ENCODE measurements at regions not wholly inside any gene's neighbourhood (a gene's known extent, or its start where the extent isn't known, plus 50 kb on each side); places are given as distances from the start of the nearest gene placed in this dataset.

- H3K4me3 ChIP-seq (ENCODE audit: low read depth, poor library complexity, severe bottlenecking), result no peak overlapping the region
- TF ChIP-seq CTCF (IDR thresholded peaks at IDR 0.05) (no peak), POLR2A (IDR thresholded peaks at IDR 0.05) (no peak)
- 53 to 60% methylated on average over 7 of the region's 7 CpGs for WGBS, 2 donors
- intact Hi-C loops (cut with DNase I; ENCODE audit: low total_unique reads), result no loop called here
- no peak for DNase-seq (ENCODE audit: low spot score in 2 of 2)
Measured at GRCh38 chr6:90703336-90703735, 116.5 kb upstream of the MAP3K7 start.

- no peak for DNase-seq (ENCODE audit: low spot score in 2 of 2)
- TF ChIP-seq POLR2A (IDR thresholded peaks at IDR 0.05), result no peak
- no peak for TF ChIP-seq CTCF (IDR thresholded peaks at IDR 0.05)
- no peak overlapping the region for H3K4me3 ChIP-seq (ENCODE audit: low read depth, poor library complexity, severe bottlenecking)
- intact Hi-C loops (cut with DNase I; ENCODE audit: low total_unique reads), result no loop called here
- WGBS, 2 donors, result 72 to 77% methylated on average over 1 of the region's 1 CpG
Measured at GRCh38 chr6:90701926-90702325, 115.1 kb upstream of the MAP3K7 start.

GRCh38 chr6:90701146-90701781, 114.4 kb upstream of the MAP3K7 start:
- TF ChIP-seq POLR2A (IDR thresholded peaks at IDR 0.05) (no peak), CTCF (IDR thresholded peaks at IDR 0.05) (no peak)
- WGBS, 2 donors, result 57 to 60% methylated on average over 7 of the region's 7 CpGs
- no peak overlapping the region for H3K4me3 ChIP-seq (ENCODE audit: low read depth, poor library complexity, severe bottlenecking)
- intact Hi-C loops (cut with DNase I; ENCODE audit: low total_unique reads), result no loop called here
- no peak for DNase-seq (ENCODE audit: low spot score in 2 of 2)

- TF ChIP-seq CTCF (IDR thresholded peaks at IDR 0.05), result no peak
- no peak for TF ChIP-seq POLR2A (IDR thresholded peaks at IDR 0.05)
- no peak for DNase-seq (ENCODE audit: low spot score in 2 of 2)
- intact Hi-C loops (cut with DNase I; ENCODE audit: low total_unique reads), result no loop called here
- WGBS, 2 donors, result 75 to 76% methylated on average over 3 of the region's 3 CpGs
- no peak overlapping the region for H3K4me3 ChIP-seq (ENCODE audit: low read depth, poor library complexity, severe bottlenecking)
Measured at GRCh38 chr6:90695316-90695715, 108.4 kb upstream of the MAP3K7 start.

GRCh38 chr6:90694802-90695201, 107.9 kb upstream of the MAP3K7 start:
- no peak for DNase-seq (ENCODE audit: low spot score in 2 of 2)
- TF ChIP-seq POLR2A (IDR thresholded peaks at IDR 0.05) (no peak), CTCF (IDR thresholded peaks at IDR 0.05) (no peak)
- 56 to 57% methylated on average over 2 of the region's 2 CpGs for WGBS, 2 donors
- intact Hi-C loops (cut with DNase I; ENCODE audit: low total_unique reads), result no loop called here
- no peak overlapping the region for H3K4me3 ChIP-seq (ENCODE audit: low read depth, poor library complexity, severe bottlenecking)

GRCh38 chr6:90691823-90692222, 105.0 kb upstream of the MAP3K7 start:
- intact Hi-C loops (cut with DNase I; ENCODE audit: low total_unique reads), result no loop called here
- H3K4me3 ChIP-seq (ENCODE audit: low read depth, poor library complexity, severe bottlenecking), result no peak overlapping the region
- TF ChIP-seq CTCF (IDR thresholded peaks at IDR 0.05) (no peak), POLR2A (IDR thresholded peaks at IDR 0.05) (no peak)
- WGBS, 2 donors, result 35 to 43% methylated on average over 1 of the region's 1 CpG
- no peak for DNase-seq (ENCODE audit: low spot score in 2 of 2)
